Stomach (tissue), 4 donors: ENCODE measurements at regions not wholly inside any gene's neighbourhood (a gene's known extent, or its start where the extent isn't known, plus 50 kb on each side); places are given as distances from the start of the nearest gene placed in this dataset.

Experiments used
- POLR2AphosphoS5 ChIP-seq, 3 donors: sonication (generic); formaldehyde crosslinking; IDR thresholded peaks; one replicate each; pipeline ENCODE4 v1.6.1; 2016; ENCODE audit warnings: antibody characterized with exemption in 3 of 3
- TF ChIP-seq, protein P1 (sequence below), 7 experiments: fragments of 450-650 bp in 4 of 7; fragments of 200-600 bp in 3 of 7; sonication (generic) in 3 of 7; IDR thresholded peaks; one replicate each; pipeline ENCODE4 v1.5.1; 2016 to 2019; ENCODE audit warnings: antibody characterized with exemption in 7 of 7, control low read depth in 2 of 7, mild to moderate bottlenecking in 1 of 7

DNA sequence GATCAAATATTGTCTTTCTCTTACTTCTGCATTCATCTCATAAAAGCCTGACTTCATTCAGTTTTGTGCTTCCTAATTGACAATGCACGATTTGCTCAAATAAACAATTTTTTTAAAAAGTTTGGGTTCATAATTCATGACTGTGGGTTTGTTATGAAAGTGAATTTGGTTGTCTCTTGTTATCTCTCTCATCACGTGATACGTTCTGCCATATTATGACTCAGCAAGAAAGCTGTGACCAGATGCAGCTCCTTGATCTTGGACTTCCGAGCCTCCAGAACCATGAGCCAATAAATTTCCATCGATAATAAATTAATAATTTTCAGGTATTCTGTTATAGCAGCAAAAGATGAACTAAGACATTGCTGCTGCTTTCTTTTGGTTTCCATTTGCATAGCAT, 156.5 kb upstream of the LRATD1 start:
- TF ChIP-seq, protein P1, sequence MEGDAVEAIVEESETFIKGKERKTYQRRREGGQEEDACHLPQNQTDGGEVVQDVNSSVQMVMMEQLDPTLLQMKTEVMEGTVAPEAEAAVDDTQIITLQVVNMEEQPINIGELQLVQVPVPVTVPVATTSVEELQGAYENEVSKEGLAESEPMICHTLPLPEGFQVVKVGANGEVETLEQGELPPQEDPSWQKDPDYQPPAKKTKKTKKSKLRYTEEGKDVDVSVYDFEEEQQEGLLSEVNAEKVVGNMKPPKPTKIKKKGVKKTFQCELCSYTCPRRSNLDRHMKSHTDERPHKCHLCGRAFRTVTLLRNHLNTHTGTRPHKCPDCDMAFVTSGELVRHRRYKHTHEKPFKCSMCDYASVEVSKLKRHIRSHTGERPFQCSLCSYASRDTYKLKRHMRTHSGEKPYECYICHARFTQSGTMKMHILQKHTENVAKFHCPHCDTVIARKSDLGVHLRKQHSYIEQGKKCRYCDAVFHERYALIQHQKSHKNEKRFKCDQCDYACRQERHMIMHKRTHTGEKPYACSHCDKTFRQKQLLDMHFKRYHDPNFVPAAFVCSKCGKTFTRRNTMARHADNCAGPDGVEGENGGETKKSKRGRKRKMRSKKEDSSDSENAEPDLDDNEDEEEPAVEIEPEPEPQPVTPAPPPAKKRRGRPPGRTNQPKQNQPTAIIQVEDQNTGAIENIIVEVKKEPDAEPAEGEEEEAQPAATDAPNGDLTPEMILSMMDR (IDR thresholded peaks at IDR 0.05): no peak
- TF ChIP-seq POLR2AphosphoS5 (IDR thresholded peaks at IDR 0.05): no peak
